GM23248 (cell line): ENCODE measurements at regions not wholly inside any gene's neighbourhood (a gene's known extent, or its start where the extent isn't known, plus 50 kb on each side); places are given as distances from the start of the nearest gene placed in this dataset.

Experiments used
- DNase-seq: peaks from one replicate; pipeline ENCODE4 v3.0.0-alpha.2; 2015
- H2AFZ ChIP-seq: fragments of 200-600 bp; sonication (generic); 2 replicates; pipeline ENCODE4 v1.6.1; 2016; ENCODE audit warnings: antibody characterized with exemption
- H3F3A ChIP-seq: fragments of 200-600 bp; sonication (generic); 2 replicates; pipeline ENCODE4 v1.6.1; 2016; ENCODE audit warnings: mild to moderate bottlenecking, antibody characterized with exemption, mixed run types; ENCODE audit not compliant: insufficient read depth
- H3K27ac ChIP-seq: fragments of 200-600 bp; sonication (generic); 2 replicates; pipeline ENCODE4 v1.5.1; 2016; ENCODE audit warnings: mild to moderate bottlenecking
- H3K27me3 ChIP-seq: fragments of 200-600 bp; sonication (generic); replicated peaks from 2 replicates; pipeline ENCODE4 v1.6.1; 2016; ENCODE audit warnings: mild to moderate bottlenecking; ENCODE audit not compliant: insufficient read depth
- H3K36me3 ChIP-seq: fragments of 200-600 bp; sonication (generic); 2 replicates; pipeline ENCODE4 v1.6.1; 2016; ENCODE audit warnings: low read depth, mild to moderate bottlenecking
- H3K4me1 ChIP-seq: fragments of 200-600 bp; sonication (generic); 2 replicates; pipeline ENCODE4 v1.6.1; 2016; ENCODE audit warnings: mild to moderate bottlenecking; ENCODE audit not compliant: insufficient read depth
- H3K4me2 ChIP-seq: fragments of 200-600 bp; sonication (generic); one replicate; pipeline ENCODE4 v1.6.1; 2016; ENCODE audit warnings: mild to moderate bottlenecking; ENCODE audit not compliant: unreplicated experiment
- H3K4me3 ChIP-seq: fragments of 200-600 bp; sonication (generic); 2 replicates; pipeline ENCODE4 v1.5.1; 2016; ENCODE audit warnings: mild to moderate bottlenecking
- H3K79me2 ChIP-seq: fragments of 200-600 bp; sonication (generic); 2 replicates; pipeline ENCODE4 v1.6.1; 2016; ENCODE audit warnings: mild to moderate bottlenecking; ENCODE audit not compliant: insufficient read depth
- H3K9ac ChIP-seq: fragments of 200-600 bp; sonication (generic); 2 replicates; pipeline ENCODE4 v1.6.1; 2016; ENCODE audit warnings: mild to moderate bottlenecking
- H3K9me2 ChIP-seq: fragments of 200-600 bp; sonication (generic); 2 replicates; pipeline ENCODE4 v1.6.1; 2016; ENCODE audit warnings: mixed run types, mild to moderate bottlenecking, moderate library complexity; ENCODE audit not compliant: insufficient read depth
- H3K9me3 ChIP-seq: fragments of 200-600 bp; sonication (generic); one replicate; pipeline ENCODE4 v1.6.1; 2017; ENCODE audit warnings: low read depth
- H4K20me1 ChIP-seq: fragments of 200-600 bp; sonication (generic); 2 replicates; pipeline ENCODE4 v1.6.0; 2016; ENCODE audit not compliant: insufficient read depth
- EZH2 ChIP-seq: fragments of 200-600 bp; sonication (generic); IDR thresholded peaks from 2 replicates; pipeline ENCODE4 v1.6.1; 2018; ENCODE audit warnings: antibody characterized with exemption, mild to moderate bottlenecking; ENCODE audit not compliant: insufficient read depth, poor library complexity, severe bottlenecking
- EZH2phosphoT487 ChIP-seq: fragments of 200-600 bp; sonication (generic); IDR thresholded peaks from 2 replicates; pipeline ENCODE4 v1.6.1; 2018; ENCODE audit warnings: antibody characterized with exemption, moderate library complexity, mild to moderate bottlenecking, low read depth; ENCODE audit not compliant: insufficient read depth
- WGBS, 2 experiments: methylation state at CpG; one replicate each; pipeline ENCODE4 v1.1.6; 2015 to 2017; ENCODE audit warnings: low lambda C conversion rate in 2 of 2, low coverage in 1 of 2; ENCODE audit errors: missing lambda C conversion rate in 2 of 2; 5-methylcytosine and 5-hydroxymethylcytosine counted together
- in situ Hi-C: fragments of 300-500 bp; cut with MboI; formaldehyde crosslinking; loops from 2 replicates; pipeline ENCODE4 v1.15.0; 2020

DNA sequence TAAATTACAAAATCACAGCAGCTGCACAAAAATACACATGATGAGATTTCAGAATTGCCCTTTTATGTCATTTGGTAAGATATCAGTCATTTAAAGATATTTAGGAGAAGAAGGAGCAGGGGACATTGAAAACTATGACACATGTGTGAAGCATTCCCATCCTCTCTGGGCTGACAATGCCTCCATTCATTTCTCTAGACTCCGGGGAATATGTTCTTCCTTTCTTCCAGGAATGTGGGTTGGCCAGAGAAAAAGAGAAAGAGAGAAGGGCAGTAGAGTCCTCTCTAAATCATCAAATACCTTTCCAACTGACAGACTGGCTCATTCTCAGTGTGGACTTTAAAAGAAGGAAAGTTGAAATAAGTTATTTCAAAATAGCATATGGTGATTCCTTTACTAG lies 205.6 kb upstream of the ADAMTSL1 start:
- Histone ChIP-seq H3K27ac (peak overlapping the region; percentile 11), H3K4me1 (peaks cover 32% of the 10 kb centered on the region), H2AFZ (no peak overlapping the region), H3K4me2 (peak overlapping the region; percentile 56), H3K9me2 (no peaks in the 10 kb centered on the region), H3K79me2 (no peaks in the 10 kb centered on the region), H4K20me1 (no peaks in the 10 kb centered on the region), H3K4me3 (peak overlapping the region; percentile 2; the same call in 1 of the 2 replicates), H3K9me3 (peaks cover 1% of the 10 kb centered on the region), H3K27me3 (no peaks in the 10 kb centered on the region), H3F3A (peaks cover 23% of the 10 kb centered on the region), H3K36me3 (no peaks in the 10 kb centered on the region), H3K9ac (no peak overlapping the region)
- peak; percentile 74 for DNase-seq
- WGBS, 2 experiments: 0% methylated on average over 1 of the region's 1 CpG
- no peak for TF ChIP-seq EZH2
- no peak for TF ChIP-seq EZH2phosphoT487
- in situ Hi-C loops: loop anchor here (25.0 kb wide), 2 partner anchors 169 to 444 kb away; no protein-coding TSS in a partner anchor

DNA sequence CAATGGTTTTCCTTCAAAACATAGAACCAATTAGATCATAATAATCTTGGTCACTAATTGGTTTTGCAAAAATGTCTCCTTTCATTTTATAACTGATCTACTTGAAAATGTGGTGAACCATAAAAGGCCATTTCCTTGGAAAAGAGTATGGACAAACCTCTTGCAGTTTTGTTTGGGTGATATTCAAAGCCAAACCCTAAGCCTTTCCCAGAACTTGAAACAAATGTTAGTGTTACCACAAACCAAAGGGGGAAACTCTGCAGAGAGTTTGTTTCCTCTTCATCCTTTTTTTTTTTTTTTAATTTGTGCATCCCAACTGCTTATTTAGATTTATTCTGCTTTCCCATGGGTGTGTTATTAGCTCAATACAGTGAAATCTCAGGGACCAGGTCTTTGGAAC lies 204.4 kb upstream of the ADAMTSL1 start:
- H3K4me1 ChIP-seq: peaks cover 32% of the 10 kb centered on the region
- TF ChIP-seq EZH2: no peak
- no peak for TF ChIP-seq EZH2phosphoT487
- H3K79me2 ChIP-seq: no peaks in the 10 kb centered on the region
- no peaks in the 10 kb centered on the region for H3K27me3 ChIP-seq
- no peak overlapping the region for H3K4me3 ChIP-seq
- H3K4me2 ChIP-seq: no peak overlapping the region
- peaks cover 23% of the 10 kb centered on the region for H3F3A ChIP-seq
- H3K27ac ChIP-seq: no peak overlapping the region
- no peak overlapping the region for H2AFZ ChIP-seq
- DNase-seq: no peak
- H4K20me1 ChIP-seq: no peaks in the 10 kb centered on the region
- in situ Hi-C loops: loop anchor here (25.0 kb wide), 2 partner anchors 168 to 443 kb away; no protein-coding TSS in a partner anchor
- H3K36me3 ChIP-seq: no peaks in the 10 kb centered on the region
- peaks cover 6% of the 10 kb centered on the region for H3K9me3 ChIP-seq
- H3K9me2 ChIP-seq: no peaks in the 10 kb centered on the region
- H3K9ac ChIP-seq: no peak overlapping the region

DNA sequence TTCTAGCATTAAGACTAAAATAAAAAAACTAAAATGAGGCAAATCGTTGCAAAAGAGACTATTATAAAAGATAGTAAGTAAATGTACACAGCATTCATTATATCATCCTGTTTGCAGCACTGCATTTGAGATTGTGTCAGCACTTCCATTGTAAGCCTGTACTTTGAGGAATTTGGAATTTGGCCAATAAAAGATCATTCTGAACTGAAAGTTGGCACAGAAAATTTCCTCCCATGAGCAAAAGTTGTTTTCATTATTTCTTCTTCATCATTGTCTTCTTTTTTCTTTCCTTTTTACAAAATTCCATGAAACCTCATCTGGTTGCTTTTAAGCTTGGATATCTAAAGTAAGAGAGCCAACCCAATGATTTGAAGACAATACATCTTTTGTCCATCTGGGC lies 199.3 kb upstream of the ADAMTSL1 start:
- Histone ChIP-seq H4K20me1 (no peaks in the 10 kb centered on the region), H3K36me3 (no peaks in the 10 kb centered on the region), H3K27me3 (no peaks in the 10 kb centered on the region), H3K4me1 (no peaks in the 10 kb centered on the region), H3F3A (peaks cover 2% of the 10 kb centered on the region; the same call in 1 of the 2 replicates), H3K9me2 (no peaks in the 10 kb centered on the region), H3K27ac (no peak overlapping the region), H3K79me2 (no peaks in the 10 kb centered on the region), H2AFZ (no peak overlapping the region), H3K9me3 (peaks cover 6% of the 10 kb centered on the region), H3K4me2 (no peak overlapping the region), H3K4me3 (no peak overlapping the region), H3K9ac (no peak overlapping the region)
- TF ChIP-seq EZH2phosphoT487 (no peak), EZH2 (no peak)
- in situ Hi-C loops: loop anchor here (25.0 kb wide), 2 partner anchors 163 to 438 kb away; no protein-coding TSS in a partner anchor
- WGBS, 2 experiments: 0 to 2% methylated on average over 1 of the region's 1 CpG
- DNase-seq: peak; percentile 23

DNA sequence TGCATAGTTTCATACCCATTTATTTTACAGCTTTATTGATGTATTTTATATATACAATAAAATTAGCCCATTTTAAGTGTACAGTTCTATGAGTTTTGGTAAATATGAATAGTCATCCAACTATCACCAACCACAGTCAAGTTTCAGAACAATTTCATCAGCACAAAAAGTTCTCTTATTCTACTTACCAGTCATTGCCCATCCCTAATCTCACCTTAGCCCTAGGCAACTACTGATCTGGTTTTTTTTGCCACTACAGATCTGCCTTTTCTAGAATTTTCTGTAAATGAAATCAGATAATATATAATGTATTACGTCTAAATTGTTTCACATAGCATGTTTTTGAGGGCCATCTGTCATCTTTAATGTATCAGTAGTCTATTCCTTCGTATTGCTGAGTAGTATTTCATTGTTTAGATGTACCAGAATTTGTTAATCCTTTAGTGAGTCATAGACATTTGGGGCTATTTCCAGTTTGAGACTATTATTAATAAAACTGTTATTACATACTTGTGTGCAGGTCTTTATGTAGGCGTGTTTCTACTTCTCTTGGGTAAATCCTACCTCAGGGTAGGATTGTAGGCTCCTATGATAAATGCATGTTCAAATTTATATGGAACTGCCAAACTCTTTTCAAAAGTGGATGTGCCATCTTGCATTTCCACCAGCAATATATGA lies 198.5 kb upstream of the ADAMTSL1 start:
- Histone ChIP-seq H3K9me2 (no peaks in the 10 kb centered on the region), H3K9ac (no peak overlapping the region), H3F3A (no peaks in the 10 kb centered on the region), H4K20me1 (no peaks in the 10 kb centered on the region), H3K9me3 (peaks cover 6% of the 10 kb centered on the region), H3K79me2 (no peaks in the 10 kb centered on the region), H3K27ac (no peak overlapping the region), H3K4me2 (no peak overlapping the region), H3K36me3 (no peaks in the 10 kb centered on the region), H2AFZ (no peak overlapping the region), H3K4me1 (no peaks in the 10 kb centered on the region), H3K4me3 (no peak overlapping the region), H3K27me3 (no peaks in the 10 kb centered on the region)
- in situ Hi-C loops: no loop called here
- DNase-seq: no peak
- no peak for TF ChIP-seq EZH2phosphoT487
- no peak for TF ChIP-seq EZH2
- 81 to 88% methylated on average over 3 of the region's 3 CpGs for WGBS, 2 experiments

- WGBS, 2 experiments: 95 to 96% methylated on average over 8 of the region's 8 CpGs
- TF ChIP-seq EZH2phosphoT487 (no peak), EZH2 (no peak)
- Histone ChIP-seq H3K9me3 (no peaks in the 10 kb centered on the region), H3K79me2 (no peaks in the 10 kb centered on the region), H2AFZ (no peak overlapping the region), H3K9me2 (no peaks in the 10 kb centered on the region), H3K36me3 (no peaks in the 10 kb centered on the region), H3K9ac (no peak overlapping the region), H3K4me2 (no peak overlapping the region), H3F3A (no peaks in the 10 kb centered on the region), H3K4me1 (no peaks in the 10 kb centered on the region), H3K27ac (no peak overlapping the region), H4K20me1 (no peaks in the 10 kb centered on the region), H3K27me3 (no peaks in the 10 kb centered on the region), H3K4me3 (no peak overlapping the region)
- DNase-seq: no peak
- in situ Hi-C loops: no loop called here
Measured at GRCh38 chr9:18281291-18281690, 192.7 kb upstream of the ADAMTSL1 start.
